ENCODE measurements at regions not wholly inside any gene's neighbourhood (a gene's known extent, or its start where the extent isn't known, plus 50 kb on each side); places are given as distances from the start of the nearest gene placed in this dataset.

DNA sequence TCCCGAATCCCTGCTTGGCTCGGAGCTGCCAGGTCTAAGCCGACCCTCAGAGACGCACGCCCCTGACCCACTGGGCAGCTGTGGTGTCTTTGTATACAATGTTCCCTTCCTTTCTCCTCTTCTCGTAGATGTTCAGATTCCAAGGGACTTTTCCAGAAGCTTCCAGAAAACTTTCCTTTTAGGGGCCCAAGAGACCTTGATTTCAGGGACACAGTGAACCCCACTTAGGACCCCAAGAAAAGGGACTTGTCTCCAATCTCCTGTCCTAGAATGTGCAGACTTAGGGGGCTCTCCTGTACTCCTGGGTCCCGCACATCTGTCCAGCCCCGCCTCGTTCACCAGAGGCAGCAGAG is 103.5 kb downstream of the EDN3 start:
- DNase-seq (ENCODE audit: low read depth) = no peak

DNA sequence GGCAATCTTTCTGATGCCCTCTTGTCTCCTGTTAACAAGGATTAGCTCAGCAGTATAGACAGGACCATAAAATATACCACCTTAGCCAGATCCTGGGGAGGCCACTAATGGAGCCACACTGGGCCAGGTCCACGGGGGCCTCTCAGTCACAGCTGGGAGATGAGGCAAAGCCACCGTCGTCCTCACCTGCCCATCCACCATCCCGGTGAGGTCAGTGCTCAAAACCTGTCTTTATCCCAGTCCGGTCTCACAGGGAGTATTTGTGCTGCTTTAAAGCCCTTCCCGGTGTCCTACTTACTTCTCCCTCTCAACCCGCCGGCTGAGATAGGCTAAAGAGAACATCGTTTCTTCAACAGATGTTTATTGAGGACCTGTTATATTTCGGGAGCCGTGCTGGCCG is 104.3 kb downstream of the EDN3 start:
- DNase-seq (ENCODE audit: low read depth) = no peak

DNA sequence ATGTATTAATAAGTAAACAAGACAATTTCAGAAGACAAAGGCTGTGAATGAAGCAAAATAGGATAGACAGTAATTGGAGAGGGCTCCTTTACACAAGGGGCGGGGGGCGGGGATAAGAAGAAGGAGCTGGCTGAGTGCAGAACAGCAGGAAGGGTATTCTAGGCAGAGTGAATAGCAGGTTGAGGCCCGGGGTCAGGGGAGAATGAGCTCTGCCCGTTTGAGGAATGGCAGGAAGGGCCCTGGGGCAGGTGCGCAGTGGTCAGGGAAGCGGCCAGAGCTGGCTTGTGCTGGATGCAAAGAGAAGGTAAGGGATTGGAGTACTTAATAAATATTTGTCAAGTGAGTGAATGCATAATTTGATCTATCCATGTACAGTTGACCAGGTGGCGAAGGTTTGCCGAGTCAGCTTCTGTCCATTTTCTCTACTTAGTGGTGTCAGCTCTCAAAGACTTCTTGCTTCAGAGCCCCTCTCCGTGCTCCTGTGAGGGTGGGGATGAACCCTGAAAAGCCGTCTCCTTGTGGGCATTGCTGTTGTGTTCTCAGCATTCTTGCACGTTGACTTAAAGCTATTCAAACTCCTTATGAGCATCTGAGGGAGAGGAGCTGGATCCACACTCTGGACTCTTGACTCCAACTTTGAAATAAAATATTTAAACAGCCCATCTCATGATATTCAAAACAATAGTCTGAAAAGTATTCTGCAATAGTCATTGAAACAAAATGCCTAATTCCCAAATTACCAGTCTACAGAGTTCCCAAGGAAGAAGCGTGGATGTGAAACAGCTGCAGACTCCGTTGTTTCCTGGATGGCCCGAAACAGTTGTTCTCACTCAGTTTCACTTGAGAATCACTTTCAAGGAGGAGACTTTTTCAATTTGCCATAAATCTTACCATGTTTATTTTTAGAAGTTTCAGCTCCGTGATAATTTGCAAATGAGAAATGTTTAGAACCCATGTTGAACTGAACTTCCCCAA is 105.1 kb downstream of the EDN3 start:
- DNase-seq (ENCODE audit: low read depth) = no peak

DNA sequence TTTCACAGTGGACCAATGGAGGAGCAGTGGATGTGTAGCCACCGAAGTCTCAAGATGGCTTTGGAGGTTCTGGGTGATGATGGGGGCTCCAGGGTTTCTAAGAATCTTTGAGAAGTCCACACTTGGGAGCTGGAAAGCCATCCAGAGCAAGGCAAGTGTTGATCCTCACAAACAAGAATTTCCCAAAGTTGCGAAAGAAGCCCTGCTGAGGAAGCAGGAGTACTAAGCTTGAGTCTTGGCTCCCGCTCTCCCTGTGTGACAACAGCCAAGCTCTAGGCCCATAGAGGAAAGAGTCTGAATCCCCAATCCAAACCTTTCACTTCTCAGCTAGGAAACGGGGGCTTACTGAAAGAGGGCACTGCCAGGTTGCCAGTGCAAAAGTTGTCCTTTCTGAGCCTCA is 106.0 kb downstream of the EDN3 start:
- no peak for DNase-seq (ENCODE audit: low read depth)

DNA sequence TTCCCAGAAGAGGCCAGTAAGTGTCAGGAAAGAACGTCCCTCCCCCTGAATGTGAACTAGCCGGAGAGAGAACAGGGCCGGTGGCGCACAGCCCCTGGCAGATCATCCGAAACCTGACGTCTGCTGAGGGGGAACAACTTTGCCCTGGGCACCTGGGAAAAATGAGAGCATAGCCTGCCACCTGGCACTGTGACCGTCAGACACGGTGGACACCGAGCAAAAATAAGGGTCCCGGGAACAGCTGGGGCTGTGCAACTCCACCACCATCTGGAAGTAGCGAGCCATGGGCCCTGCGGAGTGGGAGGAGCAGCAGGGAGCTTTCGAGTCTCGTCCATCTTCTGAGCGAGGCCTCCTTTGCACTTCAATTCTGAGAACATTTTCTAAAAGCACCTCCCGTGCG is 110.8 kb downstream of the EDN3 start:
- no peak for DNase-seq (ENCODE audit: low read depth)

DNA sequence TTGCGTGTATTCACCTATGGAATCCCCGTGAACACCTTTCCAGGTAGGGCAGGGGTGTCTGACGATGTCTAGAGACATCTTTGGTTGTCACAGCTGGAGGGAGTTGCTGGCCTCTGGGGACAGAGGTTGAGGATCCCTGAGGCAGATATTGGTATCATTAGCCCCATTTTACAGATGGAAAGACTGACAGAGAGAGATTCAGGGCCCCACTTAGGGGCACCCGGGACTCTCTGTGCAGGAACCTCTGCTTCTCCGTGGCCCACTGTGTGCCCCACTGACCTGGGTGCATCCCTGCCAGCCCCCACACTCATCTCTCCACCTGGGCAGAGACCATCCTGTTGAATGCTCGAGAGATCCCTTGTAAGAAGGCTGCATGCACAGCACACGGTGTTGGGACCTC is 111.2 kb downstream of the EDN3 start:
- no peak for DNase-seq (ENCODE audit: low read depth)

DNA sequence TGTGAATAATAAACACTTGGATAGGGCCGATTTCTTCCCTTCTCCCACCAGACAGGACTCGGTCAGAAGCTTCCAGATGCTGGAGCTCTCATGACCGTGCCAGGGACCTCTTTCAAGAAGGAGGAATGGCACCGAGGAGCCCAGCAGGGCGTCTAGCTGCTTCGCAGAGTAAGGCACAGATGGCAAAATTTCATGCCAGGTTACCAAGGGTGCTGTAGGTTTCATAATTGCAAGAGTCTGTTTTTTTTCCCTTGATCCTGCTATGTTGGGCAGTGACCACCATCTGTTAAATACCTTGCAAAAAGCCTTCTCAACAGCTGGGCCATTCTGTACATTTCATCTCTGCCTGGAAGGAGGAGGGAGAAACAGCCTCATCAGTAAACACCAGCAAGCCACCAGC is 111.8 kb downstream of the EDN3 start:
- DNase-seq (ENCODE audit: low read depth) = no peak

DNA sequence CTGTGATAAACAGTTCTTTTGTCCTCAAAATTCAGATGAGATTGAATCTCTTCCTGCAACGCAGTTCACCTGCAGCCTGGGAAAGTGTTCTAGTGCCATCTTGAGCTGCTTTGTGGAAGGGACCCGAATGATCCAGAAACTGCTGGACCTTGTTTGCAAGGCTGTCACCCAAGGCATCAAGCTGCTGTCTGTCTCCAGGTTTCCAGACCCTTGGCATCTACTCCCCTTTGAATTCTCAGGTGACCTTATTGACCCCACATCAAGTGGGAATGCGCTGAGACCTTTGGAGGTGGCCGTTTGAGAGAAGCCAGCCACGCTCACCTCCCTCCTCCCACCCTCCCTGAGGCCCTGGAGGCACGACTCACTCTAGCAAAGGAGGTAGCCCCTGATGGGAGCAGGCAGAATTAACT is 112.5 kb downstream of the EDN3 start:
- DNase-seq (ENCODE audit: low read depth) = no peak

DNA sequence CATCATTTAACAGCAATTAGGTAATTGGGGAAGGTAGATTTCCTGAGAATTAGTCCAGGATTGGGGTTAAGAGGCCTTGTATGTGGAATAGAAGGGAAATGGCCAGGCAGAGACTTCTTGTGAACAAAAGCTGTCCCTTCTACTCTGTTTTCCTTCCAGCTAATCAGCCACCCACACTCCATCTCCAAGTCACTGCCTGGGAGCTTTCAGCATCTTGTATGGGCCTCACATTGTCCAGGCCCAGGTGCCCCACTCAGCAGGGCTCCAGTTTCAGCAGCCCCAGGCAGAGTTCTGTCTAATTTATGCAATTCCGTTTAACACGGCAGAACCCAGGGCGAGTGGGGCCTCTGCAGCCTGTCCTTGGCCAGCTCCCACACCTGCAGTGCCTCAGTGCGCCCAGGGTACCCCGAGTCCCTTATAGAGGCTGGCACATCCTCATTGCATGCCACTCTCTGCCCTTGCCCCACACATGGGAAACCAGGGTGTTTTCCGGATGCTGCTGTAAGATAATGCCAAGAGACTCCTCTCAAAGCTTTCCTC is 113.0 kb downstream of the EDN3 start:
- DNase-seq (ENCODE audit: low read depth) = no peak

DNA sequence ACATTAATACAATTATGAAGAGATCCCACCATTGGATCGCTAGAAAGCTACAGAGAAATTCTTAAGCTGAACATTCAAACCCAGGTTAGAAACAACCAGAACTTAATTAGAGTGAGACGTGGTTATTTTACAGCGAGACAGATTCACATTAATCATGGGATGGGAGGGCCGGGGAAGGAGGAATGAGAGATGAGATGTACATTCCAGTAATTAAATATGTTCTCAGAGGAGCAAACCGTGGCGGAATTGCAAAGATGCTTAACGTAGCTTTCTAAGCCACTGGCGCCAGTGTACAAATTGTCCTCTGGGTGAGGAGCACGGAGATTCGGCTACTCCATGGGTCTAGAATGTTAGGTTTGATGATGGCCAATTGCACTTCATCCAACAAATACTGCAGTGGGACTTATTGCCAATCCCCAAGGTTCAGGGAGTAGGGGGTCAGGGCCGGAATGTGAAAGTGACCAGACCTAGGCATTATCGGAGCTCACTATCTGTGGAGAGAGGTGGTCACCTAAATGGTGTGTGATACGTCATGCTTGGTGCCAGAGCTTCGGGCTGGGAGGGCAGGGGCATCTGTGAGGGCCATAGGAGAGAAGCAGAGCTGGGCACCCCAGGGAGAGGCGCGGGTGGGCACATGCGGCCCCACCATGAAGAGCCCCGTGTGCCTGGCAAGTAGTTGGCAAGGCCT is 114.7 kb downstream of the EDN3 start:
- no peak for DNase-seq (ENCODE audit: low read depth)

DNA sequence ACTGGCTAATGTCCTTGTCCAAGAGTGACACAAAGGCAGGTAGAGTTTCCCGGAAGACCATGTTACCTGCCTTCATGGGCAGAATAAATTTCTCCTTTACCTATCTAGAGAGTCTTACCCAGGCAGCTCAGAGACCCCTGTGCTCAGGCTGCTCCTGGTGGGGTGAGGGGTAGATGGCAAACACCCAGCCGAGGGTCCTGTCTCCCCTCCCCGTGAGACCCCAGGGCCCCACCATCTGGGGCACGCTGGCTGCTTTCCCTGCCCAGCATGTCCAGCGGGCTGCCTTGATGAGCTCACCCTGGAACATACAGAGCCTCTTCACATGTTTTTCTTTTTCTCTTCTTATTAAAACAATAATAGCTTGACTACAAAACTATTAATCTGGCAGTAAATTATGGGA is 116.5 kb downstream of the EDN3 start:
- DNase-seq (ENCODE audit: low read depth) = no peak

DNA sequence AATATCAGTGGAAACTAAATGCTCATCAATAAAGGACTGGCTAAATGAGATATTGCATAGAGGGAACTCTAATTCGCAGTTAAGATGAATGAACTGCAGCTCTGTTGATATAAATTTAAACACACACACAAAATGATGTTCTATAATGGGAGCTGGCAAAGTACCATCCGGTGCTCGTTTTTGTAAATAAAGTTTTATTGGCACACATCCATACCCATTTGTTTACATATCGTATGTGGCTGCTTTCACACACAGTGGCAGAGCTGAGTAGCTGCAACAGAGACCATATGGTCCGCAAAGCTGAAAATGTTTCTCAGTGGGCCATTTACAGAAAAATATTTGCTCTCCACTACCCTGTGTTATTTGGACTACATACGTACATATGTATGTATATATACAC is 120.7 kb downstream of the EDN3 start:
- no peak for DNase-seq (ENCODE audit: low read depth)

DNA sequence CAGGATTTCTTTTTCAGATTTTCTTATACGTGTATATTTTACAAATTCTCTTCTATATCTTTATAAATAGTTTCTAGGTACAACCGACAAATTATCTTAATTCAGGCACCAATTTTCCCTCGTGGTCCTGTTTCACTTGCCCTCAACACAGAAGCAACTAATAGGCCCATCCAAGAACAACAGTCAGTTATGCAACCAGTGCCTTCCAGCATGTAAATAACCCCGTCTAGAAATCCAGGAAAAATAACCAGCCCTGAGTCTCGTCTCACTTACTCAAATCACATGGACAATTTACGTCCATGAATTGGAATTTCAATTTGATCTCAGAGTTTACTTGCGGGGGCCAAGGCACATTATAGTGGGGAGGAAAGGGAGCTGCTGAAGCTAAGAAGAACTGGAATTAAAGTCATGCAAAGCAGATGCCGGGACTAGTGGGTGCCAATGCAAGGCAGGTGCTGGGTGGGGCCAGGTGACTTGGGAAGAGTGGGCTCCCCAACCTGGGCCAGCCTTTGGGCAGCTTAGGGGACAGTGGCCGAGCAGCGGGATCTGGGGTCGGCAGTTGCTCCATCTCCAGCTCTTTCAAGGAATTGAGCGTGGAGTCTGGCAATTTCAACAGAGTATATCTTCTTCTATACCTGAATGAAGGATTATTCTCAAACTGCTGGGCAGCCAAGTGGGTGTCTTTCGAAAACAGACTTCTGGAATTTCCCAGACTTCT is 121.7 kb downstream of the EDN3 start:
- no peak for DNase-seq (ENCODE audit: low read depth)

DNA sequence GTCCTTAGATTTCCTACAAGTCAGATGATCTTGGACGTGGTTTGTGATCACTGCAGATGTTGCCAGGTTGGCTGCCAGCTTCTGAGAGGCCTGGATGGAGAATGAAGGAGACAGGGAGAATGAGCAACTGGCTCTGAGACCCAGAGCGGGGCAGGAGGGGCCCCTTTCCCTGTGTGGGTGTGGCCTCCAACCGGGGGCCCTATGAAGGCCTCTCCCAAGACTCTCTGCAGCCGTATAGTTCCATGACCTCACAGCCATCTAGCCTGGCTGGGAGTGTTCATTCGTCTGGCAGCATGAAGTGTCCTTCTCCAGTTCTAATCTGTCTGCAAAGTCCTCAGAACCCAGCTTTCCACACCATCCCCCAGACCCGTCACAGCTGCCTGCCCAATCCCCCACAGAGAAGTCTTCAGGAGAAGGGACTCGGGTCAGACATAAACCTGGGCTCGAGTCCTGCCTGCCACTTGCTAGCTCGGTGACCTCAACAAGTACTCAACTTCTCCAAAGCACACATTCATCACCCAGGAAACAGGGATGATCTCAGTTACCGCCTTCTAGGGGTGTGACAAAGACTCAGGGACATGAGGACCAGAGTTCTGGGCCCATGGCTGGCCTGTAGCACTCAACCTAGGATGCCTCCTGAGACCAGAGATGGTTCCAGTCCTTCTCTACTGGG is 122.6 kb downstream of the EDN3 start:
- DNase-seq (ENCODE audit: low read depth) = no peak

DNA sequence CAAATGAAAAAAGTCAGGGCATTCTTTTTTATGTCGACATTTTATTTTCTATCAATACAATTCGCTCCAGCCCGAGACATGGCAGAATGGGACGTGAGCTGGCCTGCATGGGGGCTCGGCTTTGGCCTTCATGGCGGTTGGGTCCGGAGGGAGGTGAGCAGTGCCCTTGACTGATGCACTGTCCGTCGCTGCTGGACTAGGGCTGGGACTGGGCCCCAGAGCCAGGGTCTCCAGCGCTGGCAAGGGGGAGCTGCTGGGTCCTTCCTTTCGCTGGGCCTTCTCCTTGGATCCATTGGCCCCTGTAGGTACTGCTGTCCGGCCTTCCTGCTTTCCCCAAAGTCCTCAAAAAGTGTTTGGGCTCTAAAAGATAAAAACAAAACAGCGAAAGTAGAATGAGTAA is 124.6 kb downstream of the EDN3 start:
- no peak for DNase-seq (ENCODE audit: low read depth)

DNA sequence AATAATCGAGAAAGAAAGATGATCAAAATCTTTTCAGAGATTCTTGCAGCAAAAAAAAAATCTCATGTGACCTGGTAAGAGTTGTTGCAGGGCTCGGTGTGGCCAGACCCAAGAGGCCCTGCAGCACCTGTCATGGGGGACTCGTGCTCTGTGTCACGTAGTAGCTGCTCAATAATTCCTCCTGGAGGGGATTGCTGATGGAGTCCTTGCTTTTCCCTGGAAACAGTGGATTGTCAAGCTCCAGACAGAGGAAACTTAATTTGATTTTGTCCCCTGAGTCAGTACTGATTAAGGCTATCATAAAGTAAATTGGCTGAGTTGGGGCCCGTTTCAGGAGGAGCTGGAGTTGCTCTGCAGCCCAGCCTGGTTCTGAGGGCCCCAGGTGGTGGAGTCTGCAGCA is 125.2 kb downstream of the EDN3 start:
- no peak for DNase-seq (ENCODE audit: low read depth)

DNA sequence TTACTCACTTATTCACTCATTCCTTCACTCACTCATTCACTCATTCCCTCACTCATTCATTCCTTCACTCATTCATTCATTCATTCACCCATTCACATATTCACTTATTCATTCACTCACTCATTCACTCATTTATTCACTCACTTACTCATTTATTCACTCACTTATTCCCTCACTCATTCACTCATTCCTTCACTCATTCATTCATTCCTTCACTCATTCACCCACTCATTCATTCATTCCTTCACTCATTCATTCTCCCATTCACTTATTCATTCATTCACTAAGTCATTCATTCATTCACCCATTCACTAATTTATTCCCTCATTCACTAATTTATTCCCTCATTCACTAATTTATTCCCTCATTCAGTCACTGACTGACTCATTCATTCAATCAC is 127.6 kb downstream of the EDN3 start:
- DNase-seq (ENCODE audit: low read depth) = no peak

DNA sequence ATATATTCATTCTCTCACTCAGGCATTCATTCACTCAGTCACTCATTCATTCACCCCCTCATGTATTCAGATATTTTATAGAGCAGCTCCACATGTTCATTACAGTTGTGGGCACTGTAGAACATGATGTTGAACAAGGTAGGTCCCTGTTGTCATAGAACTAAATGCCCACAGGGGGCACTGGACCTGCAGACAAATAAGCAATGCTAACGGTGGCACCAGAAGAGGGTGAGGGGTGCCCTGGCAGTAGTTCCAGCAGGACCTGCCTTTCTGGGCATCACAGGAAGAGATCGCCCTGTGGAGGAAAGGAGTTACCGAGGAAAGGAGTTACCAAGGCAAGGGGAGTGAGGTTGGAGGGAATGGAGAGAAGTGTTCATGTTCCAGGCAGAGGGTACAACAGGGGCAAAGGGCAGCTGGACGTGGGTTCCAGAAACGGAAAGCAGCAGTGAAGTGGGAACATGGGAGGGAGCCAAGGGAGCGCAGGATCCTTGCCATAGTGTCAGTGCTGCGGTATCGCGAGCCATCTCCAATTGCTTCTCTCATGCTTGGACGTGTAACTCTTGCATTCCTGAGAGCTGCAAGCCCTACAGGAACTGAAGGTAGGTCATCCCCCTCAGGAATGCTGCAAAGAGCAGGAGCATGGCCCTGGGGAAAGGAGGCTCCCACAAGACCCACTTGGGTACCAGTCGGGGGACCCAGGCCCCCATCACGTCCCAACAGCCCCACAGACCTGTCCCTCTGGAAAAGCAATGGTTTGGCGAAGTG is 128.2 kb downstream of the EDN3 start:
- DNase-seq (ENCODE audit: low read depth) = no peak

DNA sequence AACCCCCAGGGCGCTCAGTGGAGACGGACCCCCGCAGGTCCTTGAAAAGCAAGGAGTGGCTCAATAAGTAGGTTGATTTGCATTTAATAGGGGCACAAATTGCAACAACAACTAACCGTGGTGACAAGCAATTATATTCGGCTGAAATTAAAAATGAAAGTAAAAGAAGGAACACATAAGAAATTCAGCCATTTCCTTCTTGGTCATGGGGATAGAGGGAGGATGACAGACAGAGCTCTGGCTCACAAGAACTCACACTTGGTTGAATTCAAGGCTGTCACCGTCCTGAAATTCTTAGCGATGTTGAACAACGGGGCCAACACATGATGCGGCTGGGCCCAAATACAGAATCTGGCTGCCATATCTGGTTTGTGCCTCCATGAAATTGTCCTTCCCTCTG is 129.0 kb downstream of the EDN3 start:
- no peak for DNase-seq (ENCODE audit: low read depth)

DNA sequence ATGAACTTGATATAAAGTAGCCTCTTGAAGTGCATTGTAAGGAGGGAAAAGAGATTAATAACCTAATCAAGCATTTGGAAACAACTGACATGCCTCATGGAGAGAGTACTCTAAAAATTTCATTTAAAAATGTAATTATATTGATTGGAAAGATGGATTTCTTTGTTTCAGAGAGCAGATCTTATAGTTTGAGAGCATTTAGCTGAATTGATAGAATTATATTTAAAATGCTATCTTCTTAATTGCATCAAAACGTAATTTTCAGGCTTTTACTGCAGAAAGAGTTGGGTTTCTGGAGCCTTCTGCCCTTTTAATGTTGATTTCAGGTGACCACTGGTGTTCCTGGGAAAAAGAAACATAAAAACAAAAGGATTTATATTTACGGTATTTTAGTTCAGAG is 130.6 kb downstream of the EDN3 start:
- DNase-seq (ENCODE audit: low read depth) = no peak

DNA sequence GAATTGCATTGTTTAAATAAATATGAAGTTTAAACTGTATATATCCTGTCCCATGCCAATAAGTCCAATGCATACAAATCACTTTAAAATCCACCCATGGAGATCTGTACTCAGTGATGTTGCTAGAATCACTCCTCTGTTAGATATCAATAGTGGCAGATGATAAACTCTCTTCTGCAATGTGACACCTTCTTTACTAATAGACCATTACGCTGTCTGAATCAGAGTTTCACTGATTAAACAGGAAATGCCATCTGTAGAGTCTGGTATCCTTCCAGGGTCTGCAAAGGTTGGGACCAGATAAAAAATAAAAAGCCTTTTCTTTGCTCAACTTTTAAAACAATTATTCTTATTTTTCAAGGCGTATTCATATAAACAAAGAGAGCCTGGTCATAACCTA is 134.5 kb downstream of the EDN3 start:
- no peak for DNase-seq (ENCODE audit: low read depth)

All from activated T-helper 9 cell treated with anti-CD3 and anti-CD28 coated beads, Interleukin-2, amount 50 U/mL, for 16 hours (primary cell).